Kidney tubule cell (primary cell): ENCODE measurements at regions not wholly inside any gene's neighbourhood (a gene's known extent, or its start where the extent isn't known, plus 50 kb on each side); places are given as distances from the start of the nearest gene placed in this dataset.
A peak's percentile ranks its signal among the peaks of the same experiment; 100 is the strongest.
"Not testable (repeated sequence)": the region's sequence is repeated elsewhere in the genome, so short reads cannot be mapped to it uniquely, and the experiment has no call there.

Source experiments
- DNase-seq: peaks from one replicate; pipeline ENCODE4 v3.0.0-alpha.2; 2018; ENCODE audit warnings: low spot score

DNA sequence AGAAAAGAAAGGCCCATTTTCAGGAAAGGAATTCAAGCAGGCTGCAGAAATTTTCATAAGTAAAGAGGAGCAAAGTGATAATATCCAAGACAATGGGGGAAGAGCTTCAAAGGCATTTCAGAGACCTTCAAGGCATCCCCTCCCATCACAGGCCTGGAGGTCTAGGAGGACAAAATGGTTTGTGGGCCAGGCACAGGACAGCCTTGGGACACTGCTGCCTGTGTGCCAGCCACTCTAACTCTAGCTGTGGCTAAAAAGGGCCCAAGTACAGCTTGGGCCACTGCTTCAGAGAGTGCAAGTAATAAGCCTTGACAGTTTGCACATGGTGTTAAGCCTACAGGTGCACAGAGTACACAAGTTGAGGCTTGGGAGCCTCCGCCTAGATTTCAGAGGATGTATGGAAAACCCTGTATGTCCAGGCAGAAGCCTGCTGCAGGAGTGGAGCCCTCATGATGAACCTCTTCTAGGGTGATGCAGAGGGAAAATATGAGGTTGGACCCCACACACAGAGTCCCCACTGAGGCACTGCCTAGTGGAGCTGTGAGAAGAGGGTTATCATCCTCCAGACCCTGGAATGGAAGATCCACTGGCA is 51.8 kb upstream of the ZSWIM5 start:
- no peak for DNase-seq

DNA sequence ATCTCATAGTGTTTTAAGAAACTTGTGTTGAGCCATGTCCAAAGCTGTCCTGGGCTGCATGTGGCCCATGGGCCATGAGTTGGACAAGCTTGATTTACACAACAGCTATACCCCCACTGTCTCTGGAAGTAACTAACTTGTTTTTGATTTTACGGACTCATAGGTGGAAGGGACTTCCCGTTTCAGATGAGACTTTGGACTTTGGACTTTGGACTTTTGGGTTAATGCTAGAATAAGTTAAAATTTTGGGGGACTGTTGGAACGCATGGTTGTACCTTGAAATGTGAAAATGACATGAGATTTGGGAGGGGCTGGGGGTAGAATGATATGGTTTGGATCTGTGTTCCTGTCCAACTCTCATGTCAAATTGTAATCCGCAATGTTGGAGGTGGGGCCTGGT is 52.6 kb upstream of the ZSWIM5 start:
- DNase-seq = no peak

DNA sequence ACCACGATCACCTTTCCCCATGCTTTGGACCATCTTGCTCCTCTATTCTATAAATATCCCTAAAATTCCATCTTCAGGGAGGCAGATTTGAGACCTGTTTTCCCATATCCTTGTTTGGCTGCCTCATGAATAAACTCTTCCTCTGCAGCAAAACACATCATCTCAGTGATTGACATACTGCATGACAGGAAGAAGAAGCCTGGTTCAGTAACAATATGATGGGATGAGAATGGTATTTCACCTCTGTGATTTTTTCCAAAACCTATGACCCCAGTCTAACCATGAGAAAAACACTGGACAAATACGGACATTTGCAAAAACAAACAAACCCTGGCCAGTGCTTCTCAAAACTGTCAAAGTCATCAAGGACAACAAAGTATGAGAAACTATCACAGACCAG is 53.8 kb upstream of the ZSWIM5 start:
- DNase-seq = no peak

DNA sequence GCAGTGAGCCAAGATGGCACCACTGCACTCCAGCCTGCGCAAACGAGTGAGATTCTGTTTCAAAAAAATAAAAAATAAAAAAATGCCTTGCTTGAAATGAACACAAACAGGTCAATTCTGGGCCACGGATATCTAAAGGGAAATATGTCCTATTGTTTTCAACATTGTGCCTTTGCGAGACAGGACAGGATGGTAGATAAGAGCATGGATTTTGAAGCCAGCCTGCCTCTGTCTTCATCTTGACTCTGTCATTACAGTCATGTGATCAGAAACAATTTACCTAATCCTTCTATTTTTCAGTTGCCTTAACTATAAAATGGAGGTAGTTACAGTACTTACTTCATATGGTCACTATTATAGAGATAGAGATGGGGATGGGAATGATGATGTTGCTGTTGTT is 56.7 kb upstream of the ZSWIM5 start:
- DNase-seq = no peak

DNA sequence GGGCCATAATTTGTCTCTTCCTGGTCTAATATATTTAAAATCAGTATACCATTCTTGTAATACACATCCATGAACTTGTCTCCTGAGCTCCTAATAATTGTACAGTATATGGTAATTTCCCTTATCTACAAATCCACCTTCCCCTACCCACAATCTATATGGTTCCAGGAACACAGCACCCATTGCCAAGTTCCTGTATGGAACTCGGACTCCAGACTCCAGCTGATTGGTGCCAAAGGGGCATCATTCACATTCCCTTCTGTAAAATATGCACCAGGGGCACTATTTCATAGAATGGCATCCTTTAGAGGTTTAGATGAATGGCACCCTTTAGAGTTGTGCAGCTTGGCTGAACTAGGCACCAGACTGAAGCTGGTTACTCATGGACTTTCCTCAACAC is 58.8 kb upstream of the ZSWIM5 start:
- DNase-seq = no peak

DNA sequence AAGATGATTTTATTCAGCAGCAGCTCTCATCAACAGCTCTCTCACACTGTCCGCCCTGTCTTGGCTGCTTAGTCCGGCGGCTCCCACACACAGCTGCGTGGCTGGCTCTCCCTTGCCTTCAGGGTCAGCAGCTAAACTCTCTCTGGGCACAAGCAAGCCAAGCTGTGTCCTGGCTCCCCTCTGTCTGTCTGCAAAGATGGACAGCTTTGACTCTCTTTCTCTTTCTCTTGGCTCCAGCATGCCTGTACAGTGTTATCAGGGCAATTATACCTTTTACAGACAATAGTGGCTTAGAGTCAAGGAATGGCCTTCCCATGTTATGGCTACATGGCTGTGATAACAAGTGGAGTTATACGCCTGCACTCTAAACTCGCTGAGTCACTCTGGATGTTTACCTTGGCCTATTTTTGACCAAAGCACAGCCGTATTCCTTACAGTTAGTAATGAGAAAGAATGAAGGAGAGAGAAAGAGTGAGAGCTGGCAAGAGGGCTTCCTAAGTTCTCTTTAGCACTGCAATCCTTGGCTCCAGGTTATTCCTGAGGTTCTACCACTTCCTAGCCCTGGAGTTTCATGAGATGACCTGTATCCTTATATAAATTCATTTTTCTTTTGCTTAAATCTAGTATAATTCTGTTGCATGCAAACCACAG is 59.9 kb upstream of the ZSWIM5 start:
- DNase-seq = peak; percentile 54

DNA sequence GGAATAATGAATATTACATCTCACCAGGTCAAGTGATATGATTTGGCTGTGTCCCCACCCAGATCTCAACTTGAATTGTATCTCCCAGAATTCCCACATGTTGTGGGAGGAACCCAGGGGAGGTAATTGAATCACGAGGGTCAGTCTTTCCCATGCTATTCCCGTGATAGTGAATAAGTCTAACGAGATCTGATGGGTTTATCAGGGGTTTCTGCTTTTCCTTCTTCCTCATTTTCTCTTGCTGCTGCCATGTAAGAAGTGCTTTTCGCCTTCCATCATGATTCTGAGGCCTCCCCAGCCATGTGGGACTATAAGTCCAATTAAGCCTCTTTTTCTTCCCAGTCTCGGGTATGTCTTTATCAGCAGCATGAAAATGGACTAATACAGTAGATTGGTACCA is 58.4 kb upstream of the HPDL start:
- not testable (repeated sequence) for DNase-seq

DNA sequence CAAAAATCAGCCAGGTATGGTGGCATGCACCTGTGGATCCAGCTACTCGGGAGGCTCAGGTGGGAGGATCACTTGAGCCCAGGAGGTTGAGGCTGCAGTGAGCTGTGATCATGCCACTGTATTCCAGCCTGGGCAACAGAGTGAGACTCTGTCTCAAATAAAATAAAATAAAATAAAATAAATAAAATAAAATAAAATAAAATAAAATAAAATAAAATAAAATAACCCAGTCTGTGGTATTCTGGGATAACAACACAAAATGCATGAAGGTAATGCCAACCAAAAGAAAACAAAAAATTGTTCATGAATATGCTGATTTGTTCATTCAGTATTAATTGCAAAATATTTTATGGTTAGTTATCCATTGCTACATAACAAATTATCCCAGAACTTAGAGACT is 54.4 kb upstream of the HPDL start:
- DNase-seq = not testable (repeated sequence)

DNA sequence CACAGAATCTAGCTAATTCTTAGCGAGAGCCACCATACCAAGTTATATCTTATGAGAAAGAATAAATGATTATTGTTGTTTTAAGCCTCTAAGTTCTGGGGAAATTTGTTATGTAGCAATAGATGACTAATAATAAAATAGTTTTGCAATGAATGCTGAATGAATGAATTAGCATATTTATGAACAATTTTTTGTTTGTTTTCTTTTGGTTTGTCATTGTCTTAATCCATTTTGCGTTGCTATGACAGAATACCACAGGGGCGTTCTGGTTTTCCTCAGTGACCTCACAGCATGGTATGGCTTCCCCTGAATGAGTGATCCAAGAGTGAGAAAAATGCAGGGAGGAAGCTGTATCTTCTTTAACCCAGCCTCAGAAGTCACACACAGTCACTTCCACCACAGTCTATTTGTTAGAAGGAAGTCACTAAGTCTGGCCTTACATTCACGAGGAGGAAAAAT is 53.8 kb upstream of the HPDL start:
- peak; percentile 6 for DNase-seq

DNA sequence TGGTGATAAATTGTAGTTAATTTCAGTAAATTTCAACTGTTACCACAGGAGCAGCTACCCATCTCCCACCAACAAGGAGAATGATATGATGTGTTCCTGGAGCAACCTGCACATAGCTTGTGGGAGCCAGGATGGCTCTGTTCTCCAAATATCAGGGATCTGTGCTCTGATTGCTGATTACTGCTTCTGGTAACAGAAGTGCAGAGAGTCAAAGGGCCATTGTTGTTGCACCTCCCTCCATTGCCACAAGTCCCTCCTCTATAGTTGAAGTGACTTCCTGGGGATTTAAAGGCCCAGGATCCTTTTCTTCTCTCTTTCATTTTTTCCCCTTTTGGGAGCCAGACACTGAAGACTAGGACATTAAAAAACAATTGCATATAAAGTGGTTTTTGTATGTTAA is 51.6 kb upstream of the HPDL start:
- no peak for DNase-seq
